ENCODE measurements at regions not wholly inside any gene's neighbourhood (a gene's known extent, or its start where the extent isn't known, plus 50 kb on each side); places are given as distances from the start of the nearest gene placed in this dataset.

GRCh38 chrX:42714981-42715700 is 62.8 kb downstream of the PPP1R2C start:
- no peaks in the 10 kb centered on the region for H3K9me3 ChIP-seq (ENCODE audit: control insufficient read depth, insufficient read depth, low read depth, low read length)
- no peak overlapping the region for H3K4me3 ChIP-seq (ENCODE audit: low read depth, low read length)
- H3K27ac ChIP-seq (ENCODE audit: extremely low read depth, low read depth, low read length), result no peak overlapping the region
- no peak for TF ChIP-seq TRIM28 (IDR thresholded peaks at IDR 0.05; ENCODE audit: borderline replicate concordance, low read length)
- TF ChIP-seq ZNF24 (tag by site-specific recombination; IDR thresholded peaks at IDR 0.05), result no peak
- TF ChIP-seq ZNF155 (tag by site-specific recombination; IDR thresholded peaks at IDR 0.05), result no peak
- no peak for TF ChIP-seq ZNF473 (tag by site-specific recombination; IDR thresholded peaks at IDR 0.05)
- TF ChIP-seq KLF16 (tag by site-specific recombination; IDR thresholded peaks at IDR 0.05), result no peak
- TF ChIP-seq ZNF132 (tag by site-specific recombination; IDR thresholded peaks at IDR 0.05; ENCODE audit: borderline replicate concordance), result no peak
- no peak for TF ChIP-seq PRDM2 (tag by site-specific recombination; IDR thresholded peaks at IDR 0.05; ENCODE audit: borderline replicate concordance)
- TF ChIP-seq ZBTB21 (tag by site-specific recombination; IDR thresholded peaks at IDR 0.05), result no peak
- TF ChIP-seq ZNF621 (tag by site-specific recombination; IDR thresholded peaks at IDR 0.05), result no peak
- TF ChIP-seq ZBTB26 (tag by site-specific recombination; optimal IDR thresholded peaks at IDR 0.05), result no peak
- no peak for TF ChIP-seq EGR2 (tag by site-specific recombination; IDR thresholded peaks at IDR 0.05; ENCODE audit: low read depth)
- TF ChIP-seq PRDM1 (tag by site-specific recombination; IDR thresholded peaks at IDR 0.05), result no peak
- H3K36me3 ChIP-seq (ENCODE audit: control insufficient read depth in 2 of 2, insufficient read depth in 1 of 2, low read length in 2 of 2), result no peaks in the 10 kb centered on the region
- POLR2A ChIA-PET, result no interaction called here
- CTCF ChIA-PET, result interaction anchor here (0.7 to 1.2 kb wide), 5 partner anchors 37 to 1326 kb away, joined by 3 to 4 read pairs (median 3); no protein-coding TSS in a partner anchor
- no peaks in the 10 kb centered on the region for H3K4me1 ChIP-seq (ENCODE audit: control insufficient read depth, insufficient read depth, low read length)

- POLR2A ChIA-PET, result no interaction called here
- no peak for TF ChIP-seq ZNF426 (tag by site-specific recombination; IDR thresholded peaks at IDR 0.05)
- TF ChIP-seq ZNF16 (tag by site-specific recombination; IDR thresholded peaks at IDR 0.05; ENCODE audit: low read depth), result no peak
- TF ChIP-seq TRIM28 (IDR thresholded peaks at IDR 0.05; ENCODE audit: borderline replicate concordance, low read length), result no peak
- no peak for TF ChIP-seq ZNF624 (tag by site-specific recombination; IDR thresholded peaks at IDR 0.05)
- no peak for TF ChIP-seq ZBTB11 (tag by site-specific recombination; conservative IDR thresholded peaks at IDR 0.05; ENCODE audit: low read depth)
- no peak for TF ChIP-seq ZNF501 (tag by site-specific recombination; IDR thresholded peaks at IDR 0.05)
- TF ChIP-seq KLF16 (tag by site-specific recombination; IDR thresholded peaks at IDR 0.05), result no peak
- TF ChIP-seq ZNF621 (tag by site-specific recombination; IDR thresholded peaks at IDR 0.05), result no peak
- TF ChIP-seq ZNF777 (tag by site-specific recombination; IDR thresholded peaks at IDR 0.05; ENCODE audit: borderline replicate concordance), result no peak
- no peak for TF ChIP-seq PBX3 (CRISPR knock-in tag; IDR thresholded peaks at IDR 0.05)
- H3K4me1 ChIP-seq (ENCODE audit: control insufficient read depth, insufficient read depth, low read length), result no peaks in the 10 kb centered on the region
- no peak overlapping the region for H3K27ac ChIP-seq (ENCODE audit: extremely low read depth, low read depth, low read length)
- H3K36me3 ChIP-seq (ENCODE audit: control insufficient read depth in 2 of 2, insufficient read depth in 1 of 2, low read length in 2 of 2), result no peaks in the 10 kb centered on the region
- CTCF ChIA-PET, result no interaction called here
- H3K9me3 ChIP-seq (ENCODE audit: control insufficient read depth, insufficient read depth, low read depth, low read length), result no peaks in the 10 kb centered on the region
- H3K4me3 ChIP-seq (ENCODE audit: low read depth, low read length), result no peak overlapping the region
Observed at GRCh38 chrX:42710452-42710851, 67.5 kb downstream of the PPP1R2C start.

Measured in HEK293 (cell line).